DOHH2 (cell line): ENCODE measurements at regions not wholly inside any gene's neighbourhood (a gene's known extent, or its start where the extent isn't known, plus 50 kb on each side); places are given as distances from the start of the nearest gene placed in this dataset.

Source experiments
- EZH2phosphoT487 ChIP-seq: fragments of 200-600 bp; sonication (generic); IDR thresholded peaks from 2 replicates; pipeline ENCODE4 v1.6.1; 2017; ENCODE audit warnings: borderline replicate concordance, mild to moderate bottlenecking, antibody characterized with exemption, low read length, moderate library complexity, mixed read lengths
- TF ChIP-seq, protein P1 (sequence below): fragments of 200-600 bp; sonication (generic); IDR thresholded peaks from one replicate; pipeline ENCODE4 v1.5.1; 2014; ENCODE audit warnings: antibody characterized with exemption, mild to moderate bottlenecking, low read depth, low read length; ENCODE audit not compliant: poor library complexity, severe bottlenecking

DNA sequence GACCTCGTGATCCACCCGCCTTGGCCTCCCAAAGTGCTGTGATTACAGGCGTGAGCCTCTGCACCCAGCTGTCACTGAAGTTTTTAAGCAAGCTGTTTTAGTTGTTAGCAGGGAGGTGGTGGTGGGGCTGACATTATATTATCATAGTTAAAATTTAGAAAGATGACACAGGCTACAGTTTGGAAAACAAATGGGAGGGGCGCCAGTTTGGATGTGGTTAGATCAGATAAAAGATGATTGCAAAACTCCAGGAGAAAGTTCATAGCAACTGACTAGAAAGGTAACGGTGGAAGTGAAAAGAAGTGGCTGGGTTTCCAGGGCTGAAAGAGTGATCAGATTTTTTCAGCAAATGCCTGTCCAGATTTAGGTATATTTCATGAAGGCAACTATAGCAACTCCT lies 311.9 kb upstream of the CITED2 start:
- TF ChIP-seq, protein P1, sequence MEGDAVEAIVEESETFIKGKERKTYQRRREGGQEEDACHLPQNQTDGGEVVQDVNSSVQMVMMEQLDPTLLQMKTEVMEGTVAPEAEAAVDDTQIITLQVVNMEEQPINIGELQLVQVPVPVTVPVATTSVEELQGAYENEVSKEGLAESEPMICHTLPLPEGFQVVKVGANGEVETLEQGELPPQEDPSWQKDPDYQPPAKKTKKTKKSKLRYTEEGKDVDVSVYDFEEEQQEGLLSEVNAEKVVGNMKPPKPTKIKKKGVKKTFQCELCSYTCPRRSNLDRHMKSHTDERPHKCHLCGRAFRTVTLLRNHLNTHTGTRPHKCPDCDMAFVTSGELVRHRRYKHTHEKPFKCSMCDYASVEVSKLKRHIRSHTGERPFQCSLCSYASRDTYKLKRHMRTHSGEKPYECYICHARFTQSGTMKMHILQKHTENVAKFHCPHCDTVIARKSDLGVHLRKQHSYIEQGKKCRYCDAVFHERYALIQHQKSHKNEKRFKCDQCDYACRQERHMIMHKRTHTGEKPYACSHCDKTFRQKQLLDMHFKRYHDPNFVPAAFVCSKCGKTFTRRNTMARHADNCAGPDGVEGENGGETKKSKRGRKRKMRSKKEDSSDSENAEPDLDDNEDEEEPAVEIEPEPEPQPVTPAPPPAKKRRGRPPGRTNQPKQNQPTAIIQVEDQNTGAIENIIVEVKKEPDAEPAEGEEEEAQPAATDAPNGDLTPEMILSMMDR = no peak
- no peak for TF ChIP-seq EZH2phosphoT487
